HepG2 (cell line): ENCODE measurements at regions not wholly inside any gene's neighbourhood (a gene's known extent, or its start where the extent isn't known, plus 50 kb on each side); places are given as distances from the start of the nearest gene placed in this dataset.

Source experiments
- ATAC-seq: fragments of 200-7000 bp; cut with Tn5 transposase; 3 replicates; pipeline ENCODE4 v1.9.1; 2020; ENCODE audit warnings: mild to moderate bottlenecking, moderate library complexity
- BruUV-seq: library from RNA; stranded (reverse); fragments of 400-500 nt; replicated peaks from 2 replicates; lab custom pipeline; 2021; lab: Mats Ljungman, UMichigan
- CTCF ChIA-PET: fragments of 300-600 bp; formaldehyde crosslinking; extraction: SDS; loops from one replicate; lab custom pipeline; 2021; ENCODE audit warnings: low total read pairs, inconsistent platforms, low intra/inter-chr PET ratio; lab: Yijun Ruan, JAX
- POLR2A ChIA-PET: fragments of 350-600 bp; sonication (Branson Sonifier 250); formaldehyde crosslinking; loops from one replicate; lab custom pipeline; 2020; ENCODE audit warnings: antibody characterized with exemption, inconsistent platforms; lab: Yijun Ruan, JAX
- DNase-seq: peaks from one replicate; pipeline ENCODE4 v3.0.0-alpha.2; 2015; ENCODE audit warnings: low spot score
- FAIRE-seq: peaks from 3 replicates; lab custom pipeline; 2011; peaks lifted over from hg19 to GRCh38; lab: Jason Lieb, UNC
- H2AFZ ChIP-seq: one replicate; pipeline ENCODE4 v1.6.1; 2011; ENCODE audit warnings: low read length, inconsistent platforms
- H3K27ac ChIP-seq: fragments of 300-600 bp; 3 replicates; pipeline ENCODE4 v1.8.0; 2011; ENCODE audit warnings: mixed run types, mild to moderate bottlenecking, mixed read lengths, low read length, inconsistent platforms; ENCODE audit not compliant: insufficient read depth; ENCODE audit errors: extremely low read length
- H3K27me3 ChIP-seq, 2 experiments: fragments of 200-600 bp in 1 of 2; 2 replicates in 1 of 2; 3 replicates in 1 of 2; pipeline versions ENCODE4 v1.6.0 to v1.8.0; 2011; ENCODE audit warnings: low read length in 2 of 2, mild to moderate bottlenecking in 2 of 2, moderate library complexity in 2 of 2, inconsistent platforms in 1 of 2; ENCODE audit not compliant: insufficient read depth in 2 of 2, control insufficient read depth in 1 of 2
- H3K36me3 ChIP-seq, 2 experiments: fragments of 200-600 bp in 1 of 2; replicated peaks in 1 of 2; 2 replicates in 1 of 2; 3 replicates in 1 of 2; pipeline versions ENCODE4 v1.5.1 to v1.8.0; 2011; ENCODE audit warnings: low read length in 2 of 2, inconsistent platforms in 1 of 2; ENCODE audit not compliant: insufficient read depth in 2 of 2, control insufficient read depth in 1 of 2
- H3K4me1 ChIP-seq: 2 replicates; pipeline ENCODE4 v1.5.1; 2012; ENCODE audit warnings: low read length, inconsistent platforms; ENCODE audit not compliant: insufficient read depth
- H3K4me2 ChIP-seq: 2 replicates; pipeline ENCODE4 v1.6.0; 2011; ENCODE audit warnings: low read depth, low read length, inconsistent platforms
- H3K4me3 ChIP-seq, 3 experiments: fragments of 200-600 bp in 1 of 3; sonication (generic), shearing (Covaris generic) in 1 of 3; replicated peaks in 1 of 3; 2 replicates each; pipeline ENCODE4 v1.5.1; 2011 to 2016; ENCODE audit warnings: low read length in 3 of 3, inconsistent platforms in 2 of 3, low read depth in 2 of 3, mild to moderate bottlenecking in 2 of 3, control low read depth in 1 of 3, mixed read lengths in 1 of 3; ENCODE audit not compliant: insufficient read depth in 1 of 3
- H3K79me2 ChIP-seq: one replicate; pipeline ENCODE4 v1.6.1; 2011; ENCODE audit warnings: low read length, inconsistent platforms; ENCODE audit not compliant: insufficient read depth
- H3K9ac ChIP-seq: 2 replicates; pipeline ENCODE4 v1.6.0; 2011; ENCODE audit warnings: mild to moderate bottlenecking, low read depth, low read length, inconsistent platforms; ENCODE audit not compliant: insufficient read depth
- H3K9me3 ChIP-seq: 2 replicates; pipeline ENCODE4 v1.5.1; 2012; ENCODE audit warnings: mild to moderate bottlenecking, low read length
- H4K20me1 ChIP-seq: 2 replicates; pipeline ENCODE4 v1.6.0; 2011; ENCODE audit warnings: inconsistent platforms, mild to moderate bottlenecking, low read length, moderate library complexity; ENCODE audit not compliant: insufficient read depth
- CTCF ChIP-seq: sonication (generic); formaldehyde crosslinking; IDR thresholded peaks from 2 replicates; pipeline ENCODE4 v1.5.0; 2020; ENCODE audit warnings: mild to moderate bottlenecking, missing genetic modification reagents, moderate library complexity
- PRDM10 ChIP-seq: sonication (generic); formaldehyde crosslinking; IDR thresholded peaks from 2 replicates; pipeline ENCODE4 v1.4.0; 2020; ENCODE audit warnings: low read depth, missing genetic modification reagents
- SMC3 ChIP-seq: IDR thresholded peaks from 2 replicates; pipeline ENCODE4 v1.6.1; 2011; ENCODE audit warnings: low read length, improper control_type of control experiment
- ZNF225 ChIP-seq: sonication (generic); formaldehyde crosslinking; IDR thresholded peaks from 2 replicates; pipeline ENCODE4 v1.4.0; 2020; ENCODE audit warnings: mild to moderate bottlenecking, missing genetic modification reagents
- ZNF362 ChIP-seq: sonication (generic); formaldehyde crosslinking; IDR thresholded peaks from 2 replicates; pipeline ENCODE4 v1.4.0; 2020; ENCODE audit warnings: missing genetic modification reagents, mild to moderate bottlenecking, borderline replicate concordance
- WGBS: methylation state at CpG from one replicate; pipeline ENCODE4 v1.1.6; 2017; ENCODE audit warnings: low lambda C conversion rate; 5-methylcytosine and 5-hydroxymethylcytosine counted together
- in situ Hi-C: cut with HindIII; loops from 2 replicates; pipeline ENCODE4 v1.10.0; 2017; ENCODE audit warnings: low pct_unique_long_range_greater_than_20kb; ENCODE audit not compliant: extremely low pct_ligation_motif_present
- intact Hi-C: fragments of 100-400 bp; cut with micrococcal nuclease; formaldehyde crosslinking; loops from one replicate; pipeline ENCODE4 v1.10.0; 2022; ENCODE audit not compliant: unreplicated experiment
- TF ChIP-seq, protein P1 (sequence below): IDR thresholded peaks from 2 replicates; pipeline ENCODE4 v1.6.1; 2012; ENCODE audit warnings: low read depth, low read length, improper control_type of control experiment

DNA sequence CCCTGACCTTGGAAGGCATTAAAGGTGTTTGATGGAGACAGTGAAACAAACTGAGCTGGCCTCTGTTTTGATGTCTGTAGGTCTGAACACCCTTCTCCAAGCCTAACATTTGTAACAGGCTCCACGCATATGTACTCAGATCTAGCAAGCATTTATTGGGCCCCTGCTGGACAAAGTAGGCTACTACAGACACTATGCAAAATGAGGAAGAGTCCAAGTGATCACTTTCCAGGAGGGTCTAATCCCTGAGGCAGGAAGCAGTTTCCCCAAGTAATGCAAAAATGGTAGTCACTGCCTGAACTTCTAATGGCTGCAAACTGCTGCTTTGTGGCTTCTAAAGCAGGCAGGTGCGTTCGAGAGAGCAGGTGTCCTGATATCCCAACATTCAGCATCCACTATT, 405.8 kb downstream of the MED13L start:
- DNase-seq (peak; percentile 45), ATAC-seq (peak; percentile 93), FAIRE-seq (peak; percentile 46)
- Histone ChIP-seq H3K4me1 (peaks cover 25% of the 10 kb centered on the region), H3K9ac (no peak overlapping the region), H2AFZ (no peak overlapping the region), H4K20me1 (no peaks in the 10 kb centered on the region), H3K4me2 (peak overlapping the region; percentile 22; the same call in 1 of the 2 replicates), H3K27ac (peak overlapping the region; percentile 41), H3K9me3 (no peaks in the 10 kb centered on the region), H3K27me3 (no peaks in the 10 kb centered on the region), H3K79me2 (no peaks in the 10 kb centered on the region), H3K4me3 (no peak overlapping the region; a peak in 1 of 6 replicates), H3K36me3 (no peaks in the 10 kb centered on the region)
- ChIA-PET POLR2A (no interaction called here), CTCF (no interaction called here)
- TF ChIP-seq PRDM10 (CRISPR knock-in tag) (peak; percentile 94), CTCF (CRISPR knock-in tag) (peak; percentile 48), ZNF362 (no peak), SMC3 (0 out of 2 replicates have a peak, but pooled peaks have one; percentile 4), ZNF225 (CRISPR knock-in tag) (no peak)
- TF ChIP-seq, protein P1, sequence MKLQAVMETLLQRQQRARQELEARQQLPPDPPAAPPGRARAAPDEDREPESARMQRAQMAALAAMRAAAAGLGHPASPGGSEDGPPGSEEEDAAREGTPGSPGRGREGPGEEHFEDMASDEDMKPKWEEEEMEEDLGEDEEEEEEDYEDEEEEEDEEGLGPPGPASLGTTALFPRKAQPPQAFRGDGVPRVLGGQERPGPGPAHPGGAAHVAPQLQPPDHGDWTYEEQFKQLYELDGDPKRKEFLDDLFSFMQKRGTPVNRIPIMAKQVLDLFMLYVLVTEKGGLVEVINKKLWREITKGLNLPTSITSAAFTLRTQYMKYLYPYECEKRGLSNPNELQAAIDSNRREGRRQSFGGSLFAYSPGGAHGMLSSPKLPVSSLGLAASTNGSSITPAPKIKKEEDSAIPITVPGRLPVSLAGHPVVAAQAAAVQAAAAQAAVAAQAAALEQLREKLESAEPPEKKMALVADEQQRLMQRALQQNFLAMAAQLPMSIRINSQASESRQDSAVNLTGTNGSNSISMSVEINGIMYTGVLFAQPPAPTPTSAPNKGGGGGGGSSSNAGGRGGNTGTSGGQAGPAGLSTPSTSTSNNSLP: peak; percentile 17; the same call in 1 of the 2 replicates
- in situ Hi-C loops: no loop called here
- BruUV-seq: no TSS peak
- WGBS: 0% methylated on average over 2 of the region's 3 CpGs
- intact Hi-C loops: no loop called here
